GM12874 (cell line): ENCODE measurements at regions not wholly inside any gene's neighbourhood (a gene's known extent, or its start where the extent isn't known, plus 50 kb on each side); places are given as distances from the start of the nearest gene placed in this dataset.

Source experiments
- CTCF ChIP-seq: IDR thresholded peaks from 2 replicates; pipeline ENCODE4 v1.5.1; 2011; ENCODE audit warnings: low read depth, mild to moderate bottlenecking, control low read depth, low read length, moderate library complexity; ENCODE audit not compliant: insufficient read depth

GRCh38 chr17:77834170-77835115 lies 124.1 kb upstream of the TNRC6C start:
- TF ChIP-seq CTCF = no peak

- no peak for TF ChIP-seq CTCF
Observed at GRCh38 chr17:77836557-77837041, 121.9 kb upstream of the TNRC6C start.

GRCh38 chr17:77837917-77838316 lies 120.6 kb upstream of the TNRC6C start:
- no peak for TF ChIP-seq CTCF

GRCh38 chr17:77838748-77839697 lies 119.5 kb upstream of the TNRC6C start:
- TF ChIP-seq CTCF = no peak

GRCh38 chr17:77839698-77840512 lies 118.6 kb upstream of the TNRC6C start:
- TF ChIP-seq CTCF = no peak

- no peak for TF ChIP-seq CTCF
Observed at GRCh38 chr17:77840513-77841165, 117.9 kb upstream of the TNRC6C start.
